ENCODE measurements at regions not wholly inside any gene's neighbourhood (a gene's known extent, or its start where the extent isn't known, plus 50 kb on each side); places are given as distances from the start of the nearest gene placed in this dataset.

DNA sequence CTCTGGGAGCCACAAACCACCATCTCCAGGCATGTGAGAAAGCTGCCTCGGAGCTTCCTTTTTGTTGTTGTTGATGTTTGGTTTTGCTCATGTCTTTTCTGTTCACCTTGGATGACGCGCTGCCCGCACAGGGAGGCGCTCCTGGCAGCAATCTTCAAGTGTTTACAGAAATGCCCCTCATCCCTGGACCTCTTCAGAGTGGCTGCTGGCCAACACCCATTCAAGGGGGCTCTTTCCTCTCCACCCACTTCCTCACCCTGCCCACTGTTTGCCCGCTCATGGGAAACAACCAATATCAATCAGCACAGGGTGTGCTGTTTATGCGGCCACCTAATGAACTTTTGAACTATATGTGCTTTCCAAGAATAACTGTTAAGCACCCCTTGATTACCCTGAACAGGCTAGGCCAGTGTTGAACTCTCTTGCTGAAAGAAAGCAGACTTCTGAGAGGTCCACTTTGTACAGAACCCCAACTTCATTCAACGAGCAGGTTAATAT, 355.1 kb upstream of the CLNK start:
- TF ChIP-seq KDM1A (IDR thresholded peaks at IDR 0.05; ENCODE audit: low read depth) = no peak
- TF ChIP-seq, protein P1, sequence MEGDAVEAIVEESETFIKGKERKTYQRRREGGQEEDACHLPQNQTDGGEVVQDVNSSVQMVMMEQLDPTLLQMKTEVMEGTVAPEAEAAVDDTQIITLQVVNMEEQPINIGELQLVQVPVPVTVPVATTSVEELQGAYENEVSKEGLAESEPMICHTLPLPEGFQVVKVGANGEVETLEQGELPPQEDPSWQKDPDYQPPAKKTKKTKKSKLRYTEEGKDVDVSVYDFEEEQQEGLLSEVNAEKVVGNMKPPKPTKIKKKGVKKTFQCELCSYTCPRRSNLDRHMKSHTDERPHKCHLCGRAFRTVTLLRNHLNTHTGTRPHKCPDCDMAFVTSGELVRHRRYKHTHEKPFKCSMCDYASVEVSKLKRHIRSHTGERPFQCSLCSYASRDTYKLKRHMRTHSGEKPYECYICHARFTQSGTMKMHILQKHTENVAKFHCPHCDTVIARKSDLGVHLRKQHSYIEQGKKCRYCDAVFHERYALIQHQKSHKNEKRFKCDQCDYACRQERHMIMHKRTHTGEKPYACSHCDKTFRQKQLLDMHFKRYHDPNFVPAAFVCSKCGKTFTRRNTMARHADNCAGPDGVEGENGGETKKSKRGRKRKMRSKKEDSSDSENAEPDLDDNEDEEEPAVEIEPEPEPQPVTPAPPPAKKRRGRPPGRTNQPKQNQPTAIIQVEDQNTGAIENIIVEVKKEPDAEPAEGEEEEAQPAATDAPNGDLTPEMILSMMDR (IDR thresholded peaks at IDR 0.05) = no peak
- no peak for TF ChIP-seq SMC3 (IDR thresholded peaks at IDR 0.05)

Measured in A549 (cell line).